Mucosa of descending colon (tissue), 3 donors: ENCODE measurements at regions not wholly inside any gene's neighbourhood (a gene's known extent, or its start where the extent isn't known, plus 50 kb on each side); places are given as distances from the start of the nearest gene placed in this dataset.

ENCODE experiments used
- ATAC-seq: fragments of 200-7000 bp; cut with Tn5 transposase; one replicate; pipeline ENCODE4 v1.9.1; 2020; ENCODE audit warnings: mild to moderate bottlenecking, moderate library complexity
- DNase-seq, 3 donors: peaks; one replicate each; pipeline ENCODE4 v3.0.0-alpha.2; 2020
- H3K36me3 ChIP-seq: fragments of 200-600 bp; one replicate; pipeline ENCODE4 v1.8.0; 2021; ENCODE audit warnings: low read depth, mild to moderate bottlenecking
- H3K4me1 ChIP-seq: fragments of 200-600 bp; one replicate; pipeline ENCODE4 v1.8.0; 2021; ENCODE audit warnings: low read depth, mild to moderate bottlenecking
- H3K4me3 ChIP-seq: fragments of 200-600 bp; one replicate; pipeline ENCODE4 v1.8.0; 2021; ENCODE audit warnings: mild to moderate bottlenecking
- H3K9me3 ChIP-seq: fragments of 200-600 bp; one replicate; pipeline ENCODE4 v1.8.0; 2021; ENCODE audit warnings: mild to moderate bottlenecking
- CTCF ChIP-seq: fragments of 200-600 bp; IDR thresholded peaks from one replicate; pipeline ENCODE4 v1.8.0; 2022; ENCODE audit warnings: antibody characterized with exemption, mild to moderate bottlenecking
- intact Hi-C, 2 donors: fragments of 100-400 bp; cut with DNase I in 1 of 2; cut with micrococcal nuclease in 1 of 2; formaldehyde crosslinking; loops; one replicate each; pipeline versions ENCODE4 v1.11.0 to v1.11.1; 2022; cut with DNase I, micrococcal nuclease
- donor health status: DM: no; HTN: no; CAD: no; lungs with moderate emphysema.
- donor health status: DM: no; HTN: no; CAD: no.
- donor health status: DM: no; HTN: yes; CAD: no.

- no peak overlapping the region for H3K4me3 ChIP-seq
- H3K4me1 ChIP-seq, result no peaks in the 10 kb centered on the region
- no peaks in the 10 kb centered on the region for H3K36me3 ChIP-seq
- H3K9me3 ChIP-seq, result no peaks in the 10 kb centered on the region
- intact Hi-C loops, result no loop called here
- TF ChIP-seq CTCF, result no peak
- DNase-seq (no peak), ATAC-seq (no peak)
Observed at GRCh38 chr20:34185766-34186620, 55.2 kb upstream of the ASIP start.

GRCh38 chr20:34189572-34190163 is 51.6 kb upstream of the ASIP start:
- DNase-seq (no peak), ATAC-seq (no peak)
- Histone ChIP-seq H3K36me3 (no peaks in the 10 kb centered on the region), H3K9me3 (no peaks in the 10 kb centered on the region), H3K4me1 (no peaks in the 10 kb centered on the region), H3K4me3 (no peak overlapping the region)
- intact Hi-C loops, result no loop called here
- TF ChIP-seq CTCF, result no peak

GRCh38 chr20:34190262-34190661 is 51.0 kb upstream of the ASIP start:
- no peak overlapping the region for H3K4me3 ChIP-seq
- ATAC-seq, result no peak
- no peaks in the 10 kb centered on the region for H3K4me1 ChIP-seq
- no peak for DNase-seq
- no peaks in the 10 kb centered on the region for H3K9me3 ChIP-seq
- intact Hi-C loops, result no loop called here
- no peak for TF ChIP-seq CTCF
- no peaks in the 10 kb centered on the region for H3K36me3 ChIP-seq

- Histone ChIP-seq H3K36me3 (no peaks in the 10 kb centered on the region), H3K4me1 (no peaks in the 10 kb centered on the region), H3K9me3 (no peaks in the 10 kb centered on the region), H3K4me3 (no peak overlapping the region)
- no peak for TF ChIP-seq CTCF
- peak; percentile 88 for ATAC-seq
- intact Hi-C loops, result no loop called here
- DNase-seq, result peak in 2 of 3 donors; percentile 68 to 71
Observed at GRCh38 chr20:34190679-34191090, 50.5 kb upstream of the ASIP start.
